Effector CD4-positive, alpha-beta T cell (primary cell): ENCODE measurements at regions not wholly inside any gene's neighbourhood (a gene's known extent, or its start where the extent isn't known, plus 50 kb on each side); places are given as distances from the start of the nearest gene placed in this dataset.

Source experiments
- DNase-seq: peaks from one replicate; pipeline ENCODE4 v3.0.0-alpha.2; 2020

DNA sequence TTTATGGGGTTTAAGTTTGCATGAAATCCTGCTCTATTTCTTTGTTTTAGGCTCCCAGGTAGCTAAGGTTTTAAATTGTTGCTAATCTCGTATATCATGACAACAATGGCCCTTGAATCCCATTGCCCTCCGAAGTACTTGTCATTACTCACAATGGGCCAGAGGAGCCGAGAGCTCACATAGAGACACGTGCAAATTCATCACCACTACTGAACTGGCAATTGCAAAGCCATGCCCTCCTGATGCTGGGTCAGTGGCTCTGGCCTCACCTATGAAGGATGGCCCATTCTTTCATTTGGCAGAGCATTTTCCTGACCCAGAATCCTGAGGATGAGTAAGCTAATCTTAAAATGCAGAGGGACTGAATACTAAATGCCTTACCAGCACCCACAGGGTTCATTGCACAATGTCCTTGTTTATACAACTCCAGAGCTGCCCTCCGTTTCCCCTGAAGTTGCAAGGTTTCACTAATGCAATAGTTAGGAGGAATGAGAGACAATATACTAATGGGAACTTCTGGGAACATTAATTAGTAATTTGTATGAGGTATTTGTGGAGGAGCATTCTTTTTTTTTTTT is 71.6 kb upstream of the GAREM1 start:
- DNase-seq = no peak

DNA sequence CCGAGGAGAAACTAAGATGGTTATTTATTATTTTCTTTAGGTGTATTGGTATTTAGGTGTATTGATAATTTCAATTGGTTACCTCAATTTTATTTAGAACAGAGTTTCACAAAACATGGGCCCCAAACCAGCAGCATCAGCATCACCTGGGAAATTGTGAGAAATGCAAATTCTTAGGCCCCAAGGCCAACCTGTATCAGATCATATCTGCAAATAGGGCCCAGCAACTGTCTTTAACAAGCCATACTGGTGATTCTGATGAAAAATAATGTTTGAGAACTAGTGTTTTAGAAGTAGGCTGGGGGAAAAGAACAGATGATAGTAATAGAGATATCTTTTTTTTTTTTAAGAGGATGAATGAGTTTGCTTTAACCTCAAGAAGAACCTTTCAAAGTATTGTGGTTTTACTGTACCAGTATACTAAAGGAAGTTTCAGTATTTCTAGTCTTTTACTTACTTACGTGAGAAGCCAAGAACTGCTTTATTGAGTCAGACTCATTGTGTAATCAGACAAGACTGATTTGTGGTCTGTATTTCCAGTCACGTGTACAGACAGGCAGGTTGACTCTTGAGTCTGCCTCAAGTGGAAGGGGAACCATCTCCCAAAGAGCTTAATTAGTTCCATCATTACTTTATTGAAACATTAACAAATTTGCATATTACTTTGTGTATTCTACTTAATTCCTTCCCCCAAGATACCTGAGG is 60.4 kb upstream of the GAREM1 start:
- no peak for DNase-seq

DNA sequence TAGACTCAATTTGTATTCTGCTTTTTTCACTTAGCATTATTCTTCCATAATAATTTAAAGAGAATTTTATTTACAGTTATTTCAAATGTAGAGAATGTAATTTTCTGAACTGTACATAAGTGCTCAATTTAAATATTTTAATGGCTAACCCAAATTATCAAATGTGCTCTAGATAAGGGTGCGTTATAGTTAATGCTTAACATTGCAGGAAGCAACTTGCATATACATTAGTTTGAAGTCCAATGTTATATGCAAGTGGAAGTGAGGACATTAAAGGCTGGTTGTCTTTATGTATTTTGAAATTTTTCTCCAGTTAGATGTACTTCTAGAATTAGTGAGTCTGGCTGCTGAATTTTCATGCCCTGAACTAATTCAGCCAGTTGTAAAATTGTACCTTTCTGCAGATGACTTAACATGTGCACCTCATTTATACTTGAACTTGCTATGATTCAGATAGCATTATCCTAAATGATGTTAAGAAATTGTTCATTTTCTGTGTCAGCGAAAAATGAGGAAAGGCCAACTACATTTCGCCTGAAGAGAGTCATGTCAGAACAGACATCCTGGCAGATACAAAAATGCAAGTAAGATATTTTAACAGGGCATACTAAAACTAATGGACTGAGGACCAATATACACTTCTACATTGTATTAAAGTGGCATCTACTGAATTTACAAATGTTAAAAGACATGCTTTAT is 59.2 kb upstream of the GAREM1 start:
- no peak for DNase-seq

DNA sequence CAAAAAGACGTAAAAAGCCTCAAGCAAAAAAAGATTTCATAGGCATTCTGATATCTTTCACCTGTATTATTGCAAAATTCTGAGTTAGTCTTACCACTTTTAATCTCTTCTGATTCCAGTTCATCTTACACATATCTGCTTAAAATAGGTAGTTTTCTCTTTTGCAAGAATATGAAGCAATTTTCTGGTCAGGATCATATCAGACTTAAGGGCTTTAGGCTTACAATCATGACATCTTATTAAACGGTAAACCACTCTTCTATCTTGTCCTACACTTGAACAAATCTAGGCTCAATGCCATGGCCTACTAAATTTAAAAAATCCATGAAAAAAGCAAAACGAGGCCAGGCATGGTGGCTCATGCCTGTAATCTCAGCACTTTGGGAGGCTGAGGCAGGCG is 50.1 kb upstream of the GAREM1 start:
- DNase-seq = no peak
